ENCODE measurements at regions not wholly inside any gene's neighbourhood (a gene's known extent, or its start where the extent isn't known, plus 50 kb on each side); places are given as distances from the start of the nearest gene placed in this dataset.

- intact Hi-C loops (cut with micrococcal nuclease), result no loop called here
Observed at GRCh38 chr12:67522222-67522621, 126.3 kb upstream of the DYRK2 start.

More at GRCh38 chr12:67522222-67522621, 126.3 kb upstream of the DYRK2 start:
- Histone ChIP-seq H3K9ac (replicated peaks; ENCODE audit: extremely low read depth, insufficient read depth, low read length) (no peak overlapping the region), H3K36me3 (ENCODE audit: control insufficient read depth in 2 of 2, extremely low read depth in 1 of 2, insufficient read depth in 2 of 2, low read length in 2 of 2) (no peaks in the 10 kb centered on the region), H3K79me2 (ENCODE audit: control insufficient read depth, insufficient read depth, low read length) (no peaks in the 10 kb centered on the region), H3K4me1 (ENCODE audit: control insufficient read depth, extremely low read depth, insufficient read depth, low read length) (no peaks in the 10 kb centered on the region), H3K27ac (ENCODE audit: insufficient read depth, low read depth, low read length) (no peak overlapping the region), H4K20me1 (replicated peaks; ENCODE audit: control insufficient read depth, extremely low read depth, insufficient read depth, low read length) (no peaks in the 10 kb centered on the region), H3K9me3 (replicated peaks; ENCODE audit: control insufficient read depth, insufficient read depth, low read length) (no peaks in the 10 kb centered on the region), H3K27me3 (ENCODE audit: control insufficient read depth in 2 of 2, insufficient read depth in 2 of 2, low read length in 2 of 2) (no peaks in the 10 kb centered on the region), H3K9me1 (replicated peaks; ENCODE audit: control insufficient read depth, extremely low read depth, insufficient read depth, low read length) (no peaks in the 10 kb centered on the region), H3K4me3 (replicated peaks in 1 of 3; ENCODE audit: insufficient read depth in 1 of 3, low read depth in 1 of 3, low read length in 3 of 3) (no peak overlapping the region), H2AFZ (ENCODE audit: low read depth, low read length) (no peak overlapping the region), H3K4me2 (ENCODE audit: insufficient read depth, low read length) (no peak overlapping the region)
- dilution Hi-C loops (cut with MboI; ENCODE audit: extremely low pct_ligation_motif_present, low sequenced_read_pairs), result no loop called here
- no peak for FAIRE-seq
- BruUV-seq (replicated peaks), result no TSS peak
- POLR2A ChIA-PET, result no interaction called here
- DNase-seq (ENCODE audit: low read depth, low spot score), result no peak
- CTCF ChIA-PET, result no interaction called here
- TF ChIP-seq JUN (IDR thresholded peaks at IDR 0.05; ENCODE audit: borderline replicate concordance, insufficient read depth, insufficient read length, low read depth), result no peak
- TF ChIP-seq GATA2 (IDR thresholded peaks at IDR 0.05; ENCODE audit: insufficient read depth, insufficient read length, low read depth, low read length), result no peak
- TF ChIP-seq MYC (IDR thresholded peaks at IDR 0.05; ENCODE audit: low read depth, low read length), result no peak
- no peak for TF ChIP-seq MAX (IDR thresholded peaks at IDR 0.05; ENCODE audit: insufficient read depth, insufficient read length)
- no peak for TF ChIP-seq CTCF (IDR thresholded peaks at IDR 0.05; ENCODE audit: extremely low read depth in 1 of 2, insufficient read depth in 1 of 2, low read depth in 1 of 2, low read length in 2 of 2)
- TF ChIP-seq POLR2A (IDR thresholded peaks at IDR 0.05; ENCODE audit: low read depth, low read length), result no peak
- no peak for TF ChIP-seq EZH2 (IDR thresholded peaks at IDR 0.05; ENCODE audit: borderline replicate concordance, low read depth, low read length, severe bottlenecking)
- no peak for TF ChIP-seq FOS (IDR thresholded peaks at IDR 0.05; ENCODE audit: borderline replicate concordance, insufficient read depth, low read length)
- no peak for TF ChIP-seq POLR2AphosphoS5 (IDR thresholded peaks at IDR 0.05; ENCODE audit: insufficient read depth, low read depth, low read length)
